ENCODE measurements at regions not wholly inside any gene's neighbourhood (a gene's known extent, or its start where the extent isn't known, plus 50 kb on each side); places are given as distances from the start of the nearest gene placed in this dataset.

- TF ChIP-seq, protein P1, sequence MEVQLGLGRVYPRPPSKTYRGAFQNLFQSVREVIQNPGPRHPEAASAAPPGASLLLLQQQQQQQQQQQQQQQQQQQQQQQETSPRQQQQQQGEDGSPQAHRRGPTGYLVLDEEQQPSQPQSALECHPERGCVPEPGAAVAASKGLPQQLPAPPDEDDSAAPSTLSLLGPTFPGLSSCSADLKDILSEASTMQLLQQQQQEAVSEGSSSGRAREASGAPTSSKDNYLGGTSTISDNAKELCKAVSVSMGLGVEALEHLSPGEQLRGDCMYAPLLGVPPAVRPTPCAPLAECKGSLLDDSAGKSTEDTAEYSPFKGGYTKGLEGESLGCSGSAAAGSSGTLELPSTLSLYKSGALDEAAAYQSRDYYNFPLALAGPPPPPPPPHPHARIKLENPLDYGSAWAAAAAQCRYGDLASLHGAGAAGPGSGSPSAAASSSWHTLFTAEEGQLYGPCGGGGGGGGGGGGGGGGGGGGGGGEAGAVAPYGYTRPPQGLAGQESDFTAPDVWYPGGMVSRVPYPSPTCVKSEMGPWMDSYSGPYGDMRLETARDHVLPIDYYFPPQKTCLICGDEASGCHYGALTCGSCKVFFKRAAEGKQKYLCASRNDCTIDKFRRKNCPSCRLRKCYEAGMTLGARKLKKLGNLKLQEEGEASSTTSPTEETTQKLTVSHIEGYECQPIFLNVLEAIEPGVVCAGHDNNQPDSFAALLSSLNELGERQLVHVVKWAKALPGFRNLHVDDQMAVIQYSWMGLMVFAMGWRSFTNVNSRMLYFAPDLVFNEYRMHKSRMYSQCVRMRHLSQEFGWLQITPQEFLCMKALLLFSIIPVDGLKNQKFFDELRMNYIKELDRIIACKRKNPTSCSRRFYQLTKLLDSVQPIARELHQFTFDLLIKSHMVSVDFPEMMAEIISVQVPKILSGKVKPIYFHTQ (CRISPR knock-in tag; IDR thresholded peaks at IDR 0.05): no peak
These were observed 1665.9 kb upstream of the PCDH20 start (continued) for GRCh38 chr13:63081400-63082014.

- no peaks in the 10 kb centered on the region for H3K4me1 Mint-ChIP-seq
- H3K27ac Mint-ChIP-seq: no peak overlapping the region
- H3K4me3 Mint-ChIP-seq: no peak overlapping the region
- TF ChIP-seq KAT7 (CRISPR knock-in tag; IDR thresholded peaks at IDR 0.05; ENCODE audit: borderline replicate concordance) (no peak), ZNF219 (CRISPR knock-in tag; IDR thresholded peaks at IDR 0.05; ENCODE audit: borderline replicate concordance) (no peak), MLX (CRISPR knock-in tag; IDR thresholded peaks at IDR 0.05) (no peak), NR1H2 (CRISPR knock-in tag; IDR thresholded peaks at IDR 0.05) (no peak), CBFB (CRISPR knock-in tag; IDR thresholded peaks at IDR 0.05; ENCODE audit: low read depth) (no peak), RELA (CRISPR knock-in tag; IDR thresholded peaks at IDR 0.05; ENCODE audit: borderline replicate concordance) (no peak), RORB (CRISPR knock-in tag; IDR thresholded peaks at IDR 0.05) (no peak)
- TF ChIP-seq, protein P2, sequence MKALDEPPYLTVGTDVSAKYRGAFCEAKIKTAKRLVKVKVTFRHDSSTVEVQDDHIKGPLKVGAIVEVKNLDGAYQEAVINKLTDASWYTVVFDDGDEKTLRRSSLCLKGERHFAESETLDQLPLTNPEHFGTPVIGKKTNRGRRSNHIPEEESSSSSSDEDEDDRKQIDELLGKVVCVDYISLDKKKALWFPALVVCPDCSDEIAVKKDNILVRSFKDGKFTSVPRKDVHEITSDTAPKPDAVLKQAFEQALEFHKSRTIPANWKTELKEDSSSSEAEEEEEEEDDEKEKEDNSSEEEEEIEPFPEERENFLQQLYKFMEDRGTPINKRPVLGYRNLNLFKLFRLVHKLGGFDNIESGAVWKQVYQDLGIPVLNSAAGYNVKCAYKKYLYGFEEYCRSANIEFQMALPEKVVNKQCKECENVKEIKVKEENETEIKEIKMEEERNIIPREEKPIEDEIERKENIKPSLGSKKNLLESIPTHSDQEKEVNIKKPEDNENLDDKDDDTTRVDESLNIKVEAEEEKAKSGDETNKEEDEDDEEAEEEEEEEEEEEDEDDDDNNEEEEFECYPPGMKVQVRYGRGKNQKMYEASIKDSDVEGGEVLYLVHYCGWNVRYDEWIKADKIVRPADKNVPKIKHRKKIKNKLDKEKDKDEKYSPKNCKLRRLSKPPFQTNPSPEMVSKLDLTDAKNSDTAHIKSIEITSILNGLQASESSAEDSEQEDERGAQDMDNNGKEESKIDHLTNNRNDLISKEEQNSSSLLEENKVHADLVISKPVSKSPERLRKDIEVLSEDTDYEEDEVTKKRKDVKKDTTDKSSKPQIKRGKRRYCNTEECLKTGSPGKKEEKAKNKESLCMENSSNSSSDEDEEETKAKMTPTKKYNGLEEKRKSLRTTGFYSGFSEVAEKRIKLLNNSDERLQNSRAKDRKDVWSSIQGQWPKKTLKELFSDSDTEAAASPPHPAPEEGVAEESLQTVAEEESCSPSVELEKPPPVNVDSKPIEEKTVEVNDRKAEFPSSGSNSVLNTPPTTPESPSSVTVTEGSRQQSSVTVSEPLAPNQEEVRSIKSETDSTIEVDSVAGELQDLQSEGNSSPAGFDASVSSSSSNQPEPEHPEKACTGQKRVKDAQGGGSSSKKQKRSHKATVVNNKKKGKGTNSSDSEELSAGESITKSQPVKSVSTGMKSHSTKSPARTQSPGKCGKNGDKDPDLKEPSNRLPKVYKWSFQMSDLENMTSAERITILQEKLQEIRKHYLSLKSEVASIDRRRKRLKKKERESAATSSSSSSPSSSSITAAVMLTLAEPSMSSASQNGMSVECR (CRISPR knock-in tag; IDR thresholded peaks at IDR 0.05; ENCODE audit: borderline replicate concordance): no peak
- TF ChIP-seq, protein P3, sequence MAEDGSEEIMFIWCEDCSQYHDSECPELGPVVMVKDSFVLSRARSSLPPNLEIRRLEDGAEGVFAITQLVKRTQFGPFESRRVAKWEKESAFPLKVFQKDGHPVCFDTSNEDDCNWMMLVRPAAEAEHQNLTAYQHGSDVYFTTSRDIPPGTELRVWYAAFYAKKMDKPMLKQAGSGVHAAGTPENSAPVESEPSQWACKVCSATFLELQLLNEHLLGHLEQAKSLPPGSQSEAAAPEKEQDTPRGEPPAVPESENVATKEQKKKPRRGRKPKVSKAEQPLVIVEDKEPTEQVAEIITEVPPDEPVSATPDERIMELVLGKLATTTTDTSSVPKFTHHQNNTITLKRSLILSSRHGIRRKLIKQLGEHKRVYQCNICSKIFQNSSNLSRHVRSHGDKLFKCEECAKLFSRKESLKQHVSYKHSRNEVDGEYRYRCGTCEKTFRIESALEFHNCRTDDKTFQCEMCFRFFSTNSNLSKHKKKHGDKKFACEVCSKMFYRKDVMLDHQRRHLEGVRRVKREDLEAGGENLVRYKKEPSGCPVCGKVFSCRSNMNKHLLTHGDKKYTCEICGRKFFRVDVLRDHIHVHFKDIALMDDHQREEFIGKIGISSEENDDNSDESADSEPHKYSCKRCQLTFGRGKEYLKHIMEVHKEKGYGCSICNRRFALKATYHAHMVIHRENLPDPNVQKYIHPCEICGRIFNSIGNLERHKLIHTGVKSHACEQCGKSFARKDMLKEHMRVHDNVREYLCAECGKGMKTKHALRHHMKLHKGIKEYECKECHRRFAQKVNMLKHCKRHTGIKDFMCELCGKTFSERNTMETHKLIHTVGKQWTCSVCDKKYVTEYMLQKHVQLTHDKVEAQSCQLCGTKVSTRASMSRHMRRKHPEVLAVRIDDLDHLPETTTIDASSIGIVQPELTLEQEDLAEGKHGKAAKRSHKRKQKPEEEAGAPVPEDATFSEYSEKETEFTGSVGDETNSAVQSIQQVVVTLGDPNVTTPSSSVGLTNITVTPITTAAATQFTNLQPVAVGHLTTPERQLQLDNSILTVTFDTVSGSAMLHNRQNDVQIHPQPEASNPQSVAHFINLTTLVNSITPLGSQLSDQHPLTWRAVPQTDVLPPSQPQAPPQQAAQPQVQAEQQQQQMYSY (CRISPR knock-in tag; IDR thresholded peaks at IDR 0.05): no peak
- TF ChIP-seq, protein P4, sequence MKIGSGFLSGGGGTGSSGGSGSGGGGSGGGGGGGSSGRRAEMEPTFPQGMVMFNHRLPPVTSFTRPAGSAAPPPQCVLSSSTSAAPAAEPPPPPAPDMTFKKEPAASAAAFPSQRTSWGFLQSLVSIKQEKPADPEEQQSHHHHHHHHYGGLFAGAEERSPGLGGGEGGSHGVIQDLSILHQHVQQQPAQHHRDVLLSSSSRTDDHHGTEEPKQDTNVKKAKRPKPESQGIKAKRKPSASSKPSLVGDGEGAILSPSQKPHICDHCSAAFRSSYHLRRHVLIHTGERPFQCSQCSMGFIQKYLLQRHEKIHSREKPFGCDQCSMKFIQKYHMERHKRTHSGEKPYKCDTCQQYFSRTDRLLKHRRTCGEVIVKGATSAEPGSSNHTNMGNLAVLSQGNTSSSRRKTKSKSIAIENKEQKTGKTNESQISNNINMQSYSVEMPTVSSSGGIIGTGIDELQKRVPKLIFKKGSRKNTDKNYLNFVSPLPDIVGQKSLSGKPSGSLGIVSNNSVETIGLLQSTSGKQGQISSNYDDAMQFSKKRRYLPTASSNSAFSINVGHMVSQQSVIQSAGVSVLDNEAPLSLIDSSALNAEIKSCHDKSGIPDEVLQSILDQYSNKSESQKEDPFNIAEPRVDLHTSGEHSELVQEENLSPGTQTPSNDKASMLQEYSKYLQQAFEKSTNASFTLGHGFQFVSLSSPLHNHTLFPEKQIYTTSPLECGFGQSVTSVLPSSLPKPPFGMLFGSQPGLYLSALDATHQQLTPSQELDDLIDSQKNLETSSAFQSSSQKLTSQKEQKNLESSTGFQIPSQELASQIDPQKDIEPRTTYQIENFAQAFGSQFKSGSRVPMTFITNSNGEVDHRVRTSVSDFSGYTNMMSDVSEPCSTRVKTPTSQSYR (CRISPR knock-in tag; IDR thresholded peaks at IDR 0.05): no peak
- TF ChIP-seq, protein P5, sequence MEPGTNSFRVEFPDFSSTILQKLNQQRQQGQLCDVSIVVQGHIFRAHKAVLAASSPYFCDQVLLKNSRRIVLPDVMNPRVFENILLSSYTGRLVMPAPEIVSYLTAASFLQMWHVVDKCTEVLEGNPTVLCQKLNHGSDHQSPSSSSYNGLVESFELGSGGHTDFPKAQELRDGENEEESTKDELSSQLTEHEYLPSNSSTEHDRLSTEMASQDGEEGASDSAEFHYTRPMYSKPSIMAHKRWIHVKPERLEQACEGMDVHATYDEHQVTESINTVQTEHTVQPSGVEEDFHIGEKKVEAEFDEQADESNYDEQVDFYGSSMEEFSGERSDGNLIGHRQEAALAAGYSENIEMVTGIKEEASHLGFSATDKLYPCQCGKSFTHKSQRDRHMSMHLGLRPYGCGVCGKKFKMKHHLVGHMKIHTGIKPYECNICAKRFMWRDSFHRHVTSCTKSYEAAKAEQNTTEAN (CRISPR knock-in tag; IDR thresholded peaks at IDR 0.05): no peak
- TF ChIP-seq, protein P6, sequence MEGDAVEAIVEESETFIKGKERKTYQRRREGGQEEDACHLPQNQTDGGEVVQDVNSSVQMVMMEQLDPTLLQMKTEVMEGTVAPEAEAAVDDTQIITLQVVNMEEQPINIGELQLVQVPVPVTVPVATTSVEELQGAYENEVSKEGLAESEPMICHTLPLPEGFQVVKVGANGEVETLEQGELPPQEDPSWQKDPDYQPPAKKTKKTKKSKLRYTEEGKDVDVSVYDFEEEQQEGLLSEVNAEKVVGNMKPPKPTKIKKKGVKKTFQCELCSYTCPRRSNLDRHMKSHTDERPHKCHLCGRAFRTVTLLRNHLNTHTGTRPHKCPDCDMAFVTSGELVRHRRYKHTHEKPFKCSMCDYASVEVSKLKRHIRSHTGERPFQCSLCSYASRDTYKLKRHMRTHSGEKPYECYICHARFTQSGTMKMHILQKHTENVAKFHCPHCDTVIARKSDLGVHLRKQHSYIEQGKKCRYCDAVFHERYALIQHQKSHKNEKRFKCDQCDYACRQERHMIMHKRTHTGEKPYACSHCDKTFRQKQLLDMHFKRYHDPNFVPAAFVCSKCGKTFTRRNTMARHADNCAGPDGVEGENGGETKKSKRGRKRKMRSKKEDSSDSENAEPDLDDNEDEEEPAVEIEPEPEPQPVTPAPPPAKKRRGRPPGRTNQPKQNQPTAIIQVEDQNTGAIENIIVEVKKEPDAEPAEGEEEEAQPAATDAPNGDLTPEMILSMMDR (IDR thresholded peaks at IDR 0.05): no peak
- POLR2A ChIA-PET: no interaction called here
- DNase-seq (ENCODE audit: low spot score) (no peak), ATAC-seq (no peak)
- H3K9me3 Mint-ChIP-seq: peaks cover 12% of the 10 kb centered on the region
- peaks cover 4% of the 10 kb centered on the region for H3K36me3 Mint-ChIP-seq
- CTCF ChIA-PET: no interaction called here
- no peaks in the 10 kb centered on the region for H3K27me3 Mint-ChIP-seq (ENCODE audit: low read depth)
These were observed 1659.5 kb upstream of the PCDH20 start for GRCh38 chr13:63075126-63075525.
